GM12891 (cell line): ENCODE measurements at regions not wholly inside any gene's neighbourhood (a gene's known extent, or its start where the extent isn't known, plus 50 kb on each side); places are given as distances from the start of the nearest gene placed in this dataset.

Experiments used
- PAX5 ChIP-seq: IDR thresholded peaks from 2 replicates; pipeline ENCODE4 v1.6.1; 2011; ENCODE audit warnings: low read length, moderate library complexity, mild to moderate bottlenecking; ENCODE audit not compliant: insufficient read depth, severe bottlenecking
- POLR2A ChIP-seq: IDR thresholded peaks from 2 replicates; pipeline ENCODE4 v1.6.1; 2011; ENCODE audit warnings: low read depth, low read length, control low read depth
- POLR2AphosphoS5 ChIP-seq: IDR thresholded peaks from 2 replicates; pipeline ENCODE4 v1.6.1; 2011; ENCODE audit warnings: low read depth, low read length, control low read depth
- POU2F2 ChIP-seq: IDR thresholded peaks from 2 replicates; pipeline ENCODE4 v1.6.1; 2011; ENCODE audit warnings: low read depth, mild to moderate bottlenecking, control low read depth, low read length, moderate library complexity

- no peak for TF ChIP-seq POLR2AphosphoS5
- no peak for TF ChIP-seq POLR2A
- TF ChIP-seq PAX5: no peak
- TF ChIP-seq POU2F2: no peak
These were observed 693.0 kb upstream of the CDH6 start for GRCh38 chr5:30500513-30500912.
